ENCODE measurements at regions not wholly inside any gene's neighbourhood (a gene's known extent, or its start where the extent isn't known, plus 50 kb on each side); places are given as distances from the start of the nearest gene placed in this dataset.

- no peak overlapping the region for H3K27ac ChIP-seq
- no peak overlapping the region for H3K4me3 ChIP-seq
- DNase-seq = no peak
- H3K4me1 ChIP-seq (ENCODE audit: insufficient read depth) = no peaks in the 10 kb centered on the region
- no peaks in the 10 kb centered on the region for H3K9me3 ChIP-seq
- H3K36me3 ChIP-seq = no peaks in the 10 kb centered on the region
- intact Hi-C loops (cut with DNase I) = no loop called here
- TF ChIP-seq POLR2A (IDR thresholded peaks at IDR 0.05) = no peak
- 78 to 86% (median 85%) methylated on average over 5 of the region's 5 CpGs for WGBS, 3 donors
- no peaks in the 10 kb centered on the region for H3K27me3 ChIP-seq
Observed at GRCh38 chr10:54880996-54881395, 80.0 kb upstream of the PCDH15 start.

GRCh38 chr10:54869022-54869421 is 68.0 kb upstream of the PCDH15 start:
- no peak overlapping the region for H3K27ac ChIP-seq
- TF ChIP-seq EP300 (IDR thresholded peaks at IDR 0.05) = no peak
- intact Hi-C loops (cut with DNase I) = no loop called here
- H3K9me3 ChIP-seq = no peaks in the 10 kb centered on the region
- H3K4me1 ChIP-seq (ENCODE audit: insufficient read depth) = no peaks in the 10 kb centered on the region
- H3K4me3 ChIP-seq = no peak overlapping the region
- H3K36me3 ChIP-seq = no peaks in the 10 kb centered on the region
- H3K27me3 ChIP-seq = no peaks in the 10 kb centered on the region
- no peak for DNase-seq

GRCh38 chr10:54866666-54867065 is 65.6 kb upstream of the PCDH15 start:
- Histone ChIP-seq H3K27me3 (no peaks in the 10 kb centered on the region), H3K4me1 (ENCODE audit: insufficient read depth) (no peaks in the 10 kb centered on the region), H3K9me3 (no peaks in the 10 kb centered on the region), H3K4me3 (no peak overlapping the region), H3K36me3 (no peaks in the 10 kb centered on the region), H3K27ac (no peak overlapping the region)
- TF ChIP-seq POLR2A (IDR thresholded peaks at IDR 0.05) (no peak), EP300 (IDR thresholded peaks at IDR 0.05) (no peak), CTCF (IDR thresholded peaks at IDR 0.05) (no peak)
- DNase-seq = no peak
- intact Hi-C loops (cut with DNase I) = no loop called here

- TF ChIP-seq CTCF (IDR thresholded peaks at IDR 0.05) = no peak
- TF ChIP-seq POLR2A (IDR thresholded peaks at IDR 0.05) = no peak
- no peak for TF ChIP-seq EP300 (IDR thresholded peaks at IDR 0.05)
Observed at GRCh38 chr10:54854843-54855242, 53.8 kb upstream of the PCDH15 start.

GRCh38 chr10:54854389-54854788 is 53.4 kb upstream of the PCDH15 start:
- Histone ChIP-seq H3K4me1 (ENCODE audit: insufficient read depth) (no peaks in the 10 kb centered on the region), H3K9me3 (no peaks in the 10 kb centered on the region), H3K27ac (no peak overlapping the region), H3K27me3 (no peaks in the 10 kb centered on the region), H3K4me3 (no peak overlapping the region), H3K36me3 (no peaks in the 10 kb centered on the region)
- WGBS, 3 donors = 83 to 93% (median 90%) methylated on average over 3 of the region's 3 CpGs
- intact Hi-C loops (cut with DNase I) = no loop called here
- no peak for DNase-seq
- no peak for TF ChIP-seq EP300 (IDR thresholded peaks at IDR 0.05)
- no peak for TF ChIP-seq POLR2A (IDR thresholded peaks at IDR 0.05)
- TF ChIP-seq CTCF (IDR thresholded peaks at IDR 0.05) = no peak

More at GRCh38 chr10:54854843-54855242, 53.8 kb upstream of the PCDH15 start:
- Histone ChIP-seq H3K27me3 (no peaks in the 10 kb centered on the region), H3K4me1 (ENCODE audit: insufficient read depth) (no peaks in the 10 kb centered on the region), H3K4me3 (no peak overlapping the region), H3K27ac (no peak overlapping the region), H3K36me3 (no peaks in the 10 kb centered on the region), H3K9me3 (no peaks in the 10 kb centered on the region)
- no peak for DNase-seq
- intact Hi-C loops (cut with DNase I) = no loop called here
- WGBS, 3 donors = 83 to 100% (median 90%) methylated on average over 3 of the region's 3 CpGs

GRCh38 chr10:54853883-54854282 is 52.9 kb upstream of the PCDH15 start:
- no peak for DNase-seq
- no peaks in the 10 kb centered on the region for H3K36me3 ChIP-seq
- WGBS, 3 donors = 88 to 93% (median 89%) methylated on average over 6 of the region's 6 CpGs

More at GRCh38 chr10:54853883-54854282, 52.9 kb upstream of the PCDH15 start:
- Histone ChIP-seq H3K4me3 (no peak overlapping the region), H3K4me1 (ENCODE audit: insufficient read depth) (no peaks in the 10 kb centered on the region), H3K27ac (no peak overlapping the region), H3K9me3 (no peaks in the 10 kb centered on the region), H3K27me3 (no peaks in the 10 kb centered on the region)
- TF ChIP-seq POLR2A (IDR thresholded peaks at IDR 0.05) (no peak), CTCF (IDR thresholded peaks at IDR 0.05) (no peak), EP300 (IDR thresholded peaks at IDR 0.05) (no peak)
- intact Hi-C loops (cut with DNase I) = no loop called here

Data from ovary (tissue), 7 donors.